A549 (cell line): ENCODE measurements at regions not wholly inside any gene's neighbourhood (a gene's known extent, or its start where the extent isn't known, plus 50 kb on each side); places are given as distances from the start of the nearest gene placed in this dataset.
"Not testable (repeated sequence)": the region's sequence is repeated elsewhere in the genome, so short reads cannot be mapped to it uniquely, and the experiment has no call there.

Experiments used
- ATAC-seq, 2 experiments: fragments of 200-7000 bp in 1 of 2; fragments of >200 bp in 1 of 2; cut with Nextera tagmentation in 1 of 2; cut with Tn5 transposase in 1 of 2; 3 replicates each; pipeline versions ENCODE4 v1.8.0 to v1.9.1; 2018 to 2020; ENCODE audit warnings: mild to moderate bottlenecking in 1 of 2, moderate library complexity in 1 of 2
- CTCF ChIA-PET: fragments of 300-600 bp; sonication (Branson Sonifier 250); formaldehyde crosslinking; extraction: SDS; loops from one replicate; lab custom pipeline; 2021; ENCODE audit warnings: antibody characterized with exemption, inconsistent platforms; lab: Yijun Ruan, JAX
- POLR2A ChIA-PET: fragments of 350-600 bp; formaldehyde crosslinking; extraction: SDS; loops from one replicate; lab custom pipeline; 2021; ENCODE audit warnings: antibody characterized with exemption, inconsistent platforms; lab: Yijun Ruan, JAX
- DNase-seq, 2 experiments: peaks; one replicate each; pipeline versions ENCODE4 v3.0.0 to v3.0.0-alpha.2; 2011 to 2016; ENCODE audit warnings: low read depth in 1 of 2, low spot score in 1 of 2
- FAIRE-seq: peaks from 2 replicates; lab custom pipeline; 2011; peaks lifted over from hg19 to GRCh38; lab: Jason Lieb, UNC
- H3K27ac ChIP-seq, 2 experiments: fragments of >200 bp; sonication (Bioruptor Twin); formaldehyde crosslinking; 3 replicates each; pipeline ENCODE4 v1.5.1; 2016 to 2017
- H3K4me1 ChIP-seq: fragments of >200 bp; sonication (Bioruptor Twin); formaldehyde crosslinking; 3 replicates; pipeline ENCODE4 v1.6.1; 2016
- H3K4me2 ChIP-seq: fragments of >200 bp; sonication (Bioruptor Twin); formaldehyde crosslinking; 3 replicates; pipeline ENCODE4 v1.6.1; 2016
- H3K4me3 ChIP-seq: fragments of >200 bp; sonication (Bioruptor Twin); formaldehyde crosslinking; 3 replicates; pipeline ENCODE4 v1.5.1; 2016
- H3K9me3 ChIP-seq: fragments of >200 bp; sonication (Bioruptor Twin); formaldehyde crosslinking; 3 replicates; pipeline ENCODE4 v1.6.1; 2016
- HDAC2 ChIP-seq: fragments of 200-600 bp; sonication (generic); IDR thresholded peaks from 2 replicates; pipeline ENCODE4 v1.6.1; 2016
- HEYL ChIP-seq: fragments of 250-450 bp; sonication (Bioruptor Pico); IDR thresholded peaks from 2 replicates; pipeline ENCODE4 v1.8.0; 2021; ENCODE audit warnings: mild to moderate bottlenecking, moderate library complexity
- HOXA7 ChIP-seq: fragments of 250-450 bp; sonication (Bioruptor Pico); IDR thresholded peaks from 2 replicates; pipeline ENCODE4 v1.5.0; 2020; ENCODE audit warnings: mild to moderate bottlenecking, moderate library complexity
- HOXB5 ChIP-seq: fragments of 250-450 bp; sonication (Bioruptor Pico); IDR thresholded peaks from 2 replicates; pipeline ENCODE4 v1.5.0; 2020; ENCODE audit warnings: mild to moderate bottlenecking, moderate library complexity
- JUNB ChIP-seq: fragments of >200 bp; sonication (Bioruptor Twin); formaldehyde crosslinking; IDR thresholded peaks from 2 replicates; pipeline ENCODE4 v1.6.1; 2016
- KDM5A ChIP-seq: fragments of 200-600 bp; sonication (generic); IDR thresholded peaks from 2 replicates; pipeline ENCODE4 v1.6.1; 2016; ENCODE audit warnings: antibody characterized with exemption, mild to moderate bottlenecking
- MAZ ChIP-seq: fragments of 150-350 bp; IDR thresholded peaks from 2 replicates; pipeline ENCODE4 v1.6.1; 2014; ENCODE audit warnings: antibody characterized with exemption, low read depth, low read length, borderline replicate concordance
- POLR2A ChIP-seq: IDR thresholded peaks from 2 replicates; pipeline ENCODE4 v1.6.1; 2012; ENCODE audit warnings: mild to moderate bottlenecking, low read length
- RAD21 ChIP-seq, 2 experiments: fragments of >200 bp in 1 of 2; sonication (Bioruptor Twin) in 1 of 2; formaldehyde crosslinking in 1 of 2; IDR thresholded peaks in 1 of 2; conservative IDR thresholded peaks in 1 of 2; 2 replicates in 1 of 2; 3 replicates in 1 of 2; pipeline ENCODE4 v1.6.1; 2012 to 2018; ENCODE audit warnings: inconsistent platforms in 1 of 2
- ZC3H11A ChIP-seq: fragments of 450-650 bp; IDR thresholded peaks from 2 replicates; pipeline ENCODE4 v1.6.1; 2014; ENCODE audit warnings: antibody characterized with exemption, mild to moderate bottlenecking
- ZFP36 ChIP-seq: fragments of 450-650 bp; IDR thresholded peaks from 2 replicates; pipeline ENCODE4 v1.6.1; 2014; ENCODE audit warnings: borderline replicate concordance; ENCODE audit not compliant: partially characterized antibody
- ZNF302 ChIP-seq: fragments of 250-450 bp; sonication (Bioruptor Pico); IDR thresholded peaks from 2 replicates; pipeline ENCODE4 v1.9.0; 2021; ENCODE audit warnings: inconsistent platforms, mild to moderate bottlenecking, moderate library complexity
- ZSCAN20 ChIP-seq: fragments of 250-450 bp; sonication (Bioruptor Pico); IDR thresholded peaks from 2 replicates; pipeline ENCODE4 v1.8.0; 2022; ENCODE audit warnings: mild to moderate bottlenecking, moderate library complexity
- WGBS: methylation state at CpG from one replicate; pipeline ENCODE4 v1.1.6; 2017; ENCODE audit errors: missing lambda C conversion rate; 5-methylcytosine and 5-hydroxymethylcytosine counted together
- TF ChIP-seq, protein P1 (sequence below): IDR thresholded peaks from 2 replicates; pipeline ENCODE4 v1.6.1; 2012
- TF ChIP-seq, protein P2 (sequence below): fragments of 450-650 bp; IDR thresholded peaks from 2 replicates; pipeline ENCODE4 v1.6.1; 2014; ENCODE audit warnings: antibody characterized with exemption
- TF ChIP-seq, protein P3 (sequence below): fragments of 250-450 bp; sonication (Bioruptor Pico); IDR thresholded peaks from 2 replicates; pipeline ENCODE4 v1.5.0; 2021; ENCODE audit warnings: mild to moderate bottlenecking, moderate library complexity, borderline replicate concordance

DNA sequence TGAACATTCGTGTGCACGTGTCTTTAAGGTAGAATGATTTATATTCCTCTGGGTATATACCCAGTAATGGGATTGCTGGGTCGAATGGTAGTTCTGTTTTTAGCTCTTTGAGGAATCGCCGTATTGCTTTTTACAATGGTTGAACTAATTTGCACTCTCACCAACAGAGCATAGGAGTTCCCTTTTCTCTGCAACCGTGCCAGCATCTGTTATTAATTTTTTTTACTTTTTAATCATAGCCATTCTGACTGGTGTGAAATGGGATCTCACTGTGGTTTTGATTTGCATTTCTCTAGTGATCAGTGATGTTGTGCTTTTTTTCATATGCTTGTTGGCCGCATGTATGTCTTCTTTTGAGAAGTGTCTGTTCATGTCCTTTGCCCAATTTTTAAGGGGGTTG, 185.0 kb downstream of the PSMG1 start:
- DNase-seq, ATAC-seq, H3K4me3 ChIP-seq, POLR2A ChIA-PET, H3K9me3 ChIP-seq, FAIRE-seq, H3K4me2 ChIP-seq, H3K4me1 ChIP-seq, H3K27ac ChIP-seq: not testable (repeated sequence)
- WGBS: 61% methylated on average over 7 of the region's 7 CpGs
- CTCF ChIA-PET: interaction anchor here (0.8 kb wide), 1 partner anchor 140 kb away, joined by 3 read pairs; no protein-coding TSS in a partner anchor

DNA sequence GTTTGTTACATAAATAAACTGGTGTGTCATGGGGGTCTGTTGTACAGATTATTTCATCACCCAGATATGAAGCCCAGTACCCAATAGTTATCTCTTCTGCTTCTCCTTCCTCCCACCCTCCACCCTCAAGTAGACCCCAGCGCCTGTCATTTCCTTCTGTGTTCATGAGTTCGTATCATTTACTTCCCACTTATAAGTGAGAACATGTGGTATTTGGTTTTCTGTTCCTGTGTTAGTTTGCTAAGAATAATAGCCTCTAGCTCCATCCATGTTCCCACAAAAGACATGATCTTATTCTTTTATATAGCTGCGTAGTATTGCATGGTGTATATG, 185.4 kb downstream of the PSMG1 start:
- CTCF ChIA-PET: interaction anchor here (0.8 kb wide), 1 partner anchor 140 kb away, joined by 3 read pairs; no protein-coding TSS in a partner anchor
- FAIRE-seq, H3K4me2 ChIP-seq, H3K4me3 ChIP-seq, DNase-seq, H3K9me3 ChIP-seq, POLR2A ChIA-PET, ATAC-seq, H3K27ac ChIP-seq: not testable (repeated sequence)
- peaks cover 13% of the 10 kb centered on the region for H3K4me1 ChIP-seq
- WGBS: 84% methylated on average over 3 of the region's 3 CpGs

DNA sequence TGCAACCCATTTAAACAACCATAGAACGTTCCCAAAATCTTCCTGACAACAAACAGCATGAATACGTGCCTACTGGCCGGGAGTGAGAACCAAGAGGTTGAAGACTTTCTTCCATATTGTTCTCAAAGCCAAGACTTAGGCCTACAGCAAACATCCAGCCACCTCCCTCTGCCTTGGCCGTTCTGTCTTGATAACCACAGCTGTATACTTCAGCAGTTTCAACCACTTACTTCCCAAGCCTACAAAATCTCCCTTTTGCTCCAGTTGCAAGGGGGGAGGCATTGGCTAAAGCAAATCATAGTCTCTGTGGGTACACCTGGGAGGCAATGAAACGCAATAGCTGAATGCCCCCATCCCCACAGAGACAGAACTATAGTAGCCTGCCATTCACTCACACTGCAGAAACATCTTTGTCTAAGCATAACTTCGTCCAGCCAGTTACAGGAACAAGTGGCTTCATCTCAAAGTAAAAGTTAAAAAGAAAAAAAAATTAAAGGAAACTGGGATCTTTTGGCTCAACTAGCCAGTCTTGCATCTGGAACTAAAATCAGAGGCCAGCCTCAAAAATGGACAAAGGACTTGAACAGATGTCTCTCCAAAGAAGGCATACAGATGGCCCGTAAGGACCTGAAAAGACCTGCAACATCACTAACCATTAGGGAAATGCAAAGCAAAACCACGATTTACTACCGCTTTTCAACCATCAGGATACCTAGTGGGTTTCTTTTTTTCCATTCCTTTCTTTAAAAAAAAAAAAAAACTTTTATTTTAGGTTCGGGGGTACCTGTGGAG, 186.0 kb downstream of the PSMG1 start:
- POLR2A ChIA-PET: no interaction called here
- Histone ChIP-seq H3K27ac (no peak overlapping the region), H3K4me2 (no peak overlapping the region), H3K4me3 (no peak overlapping the region), H3K4me1 (peaks cover 13% of the 10 kb centered on the region), H3K9me3 (no peaks in the 10 kb centered on the region)
- ATAC-seq: no peak
- no peak for FAIRE-seq
- TF ChIP-seq RAD21 (conservative IDR thresholded peaks at IDR 0.05 in 1 of 2, IDR thresholded peaks at IDR 0.05 in 1 of 2) (no peak), ZNF302 (CRISPR knock-in tag) (no peak), ZSCAN20 (CRISPR knock-in tag) (no peak), HDAC2 (no peak), KDM5A (no peak), MAZ (no peak), HEYL (CRISPR knock-in tag) (no peak), JUNB (no peak), ZFP36 (no peak), HOXB5 (no peak), HOXA7 (CRISPR knock-in tag) (no peak)
- TF ChIP-seq, protein P1, sequence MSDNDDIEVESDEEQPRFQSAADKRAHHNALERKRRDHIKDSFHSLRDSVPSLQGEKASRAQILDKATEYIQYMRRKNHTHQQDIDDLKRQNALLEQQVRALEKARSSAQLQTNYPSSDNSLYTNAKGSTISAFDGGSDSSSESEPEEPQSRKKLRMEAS: no peak
- TF ChIP-seq, protein P2, sequence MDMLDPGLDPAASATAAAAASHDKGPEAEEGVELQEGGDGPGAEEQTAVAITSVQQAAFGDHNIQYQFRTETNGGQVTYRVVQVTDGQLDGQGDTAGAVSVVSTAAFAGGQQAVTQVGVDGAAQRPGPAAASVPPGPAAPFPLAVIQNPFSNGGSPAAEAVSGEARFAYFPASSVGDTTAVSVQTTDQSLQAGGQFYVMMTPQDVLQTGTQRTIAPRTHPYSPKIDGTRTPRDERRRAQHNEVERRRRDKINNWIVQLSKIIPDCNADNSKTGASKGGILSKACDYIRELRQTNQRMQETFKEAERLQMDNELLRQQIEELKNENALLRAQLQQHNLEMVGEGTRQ: no peak
- TF ChIP-seq, protein P3, sequence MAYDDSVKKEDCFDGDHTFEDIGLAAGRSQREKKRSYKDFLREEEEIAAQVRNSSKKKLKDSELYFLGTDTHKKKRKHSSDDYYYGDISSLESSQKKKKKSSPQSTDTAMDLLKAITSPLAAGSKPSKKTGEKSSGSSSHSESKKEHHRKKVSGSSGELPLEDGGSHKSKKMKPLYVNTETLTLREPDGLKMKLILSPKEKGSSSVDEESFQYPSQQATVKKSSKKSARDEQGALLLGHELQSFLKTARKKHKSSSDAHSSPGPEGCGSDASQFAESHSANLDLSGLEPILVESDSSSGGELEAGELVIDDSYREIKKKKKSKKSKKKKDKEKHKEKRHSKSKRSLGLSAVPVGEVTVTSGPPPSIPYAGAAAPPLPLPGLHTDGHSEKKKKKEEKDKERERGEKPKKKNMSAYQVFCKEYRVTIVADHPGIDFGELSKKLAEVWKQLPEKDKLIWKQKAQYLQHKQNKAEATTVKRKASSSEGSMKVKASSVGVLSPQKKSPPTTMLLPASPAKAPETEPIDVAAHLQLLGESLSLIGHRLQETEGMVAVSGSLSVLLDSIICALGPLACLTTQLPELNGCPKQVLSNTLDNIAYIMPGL: no peak
- 62% methylated on average over 10 of the region's 10 CpGs for WGBS
- CTCF ChIA-PET: no interaction called here
- no peak for DNase-seq

DNA sequence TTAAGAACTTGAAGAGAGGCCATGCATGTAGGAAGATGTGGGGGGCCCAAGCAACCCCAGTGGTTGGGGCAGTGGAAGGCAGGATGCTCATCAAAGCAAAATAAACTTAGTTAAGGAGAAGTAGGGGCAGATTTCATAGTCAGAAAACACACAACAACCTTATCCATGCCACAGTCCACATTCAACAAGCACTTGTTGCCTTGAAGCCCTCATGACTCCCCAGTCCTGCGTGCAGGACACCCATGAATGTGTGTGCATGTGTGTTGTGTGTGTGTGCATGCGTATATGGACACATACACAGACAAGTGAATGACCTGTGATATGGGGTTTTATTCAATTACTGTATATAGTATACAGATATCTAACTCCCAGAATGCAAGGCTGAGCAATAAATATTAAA, 186.9 kb downstream of the PSMG1 start:
- no peak overlapping the region for H3K27ac ChIP-seq
- POLR2A ChIA-PET: no interaction called here
- TF ChIP-seq ZC3H11A (no peak), POLR2A (no peak)
- TF ChIP-seq, all 56 proteins: peak for 0
- CTCF ChIA-PET: no interaction called here
- no peaks in the 10 kb centered on the region for H3K9me3 ChIP-seq
- H3K4me3 ChIP-seq: no peak overlapping the region
- DNase-seq (no peak), ATAC-seq (no peak), FAIRE-seq (no peak)
- no peak overlapping the region for H3K4me2 ChIP-seq
- WGBS: 69% methylated on average over 2 of the region's 2 CpGs
- peaks cover 13% of the 10 kb centered on the region for H3K4me1 ChIP-seq
